Spleen (tissue), 7 donors: ENCODE measurements at regions not wholly inside any gene's neighbourhood (a gene's known extent, or its start where the extent isn't known, plus 50 kb on each side); places are given as distances from the start of the nearest gene placed in this dataset.

ENCODE experiments used
- POLR2A ChIP-seq, 3 donors: fragments of 450-650 bp; IDR thresholded peaks; one replicate each; pipeline ENCODE4 v1.5.1; 2017; ENCODE audit warnings: antibody characterized with exemption in 3 of 3, mild to moderate bottlenecking in 1 of 3
- POLR2AphosphoS5 ChIP-seq, 3 donors: sonication (generic); formaldehyde crosslinking; IDR thresholded peaks; one replicate each; pipeline ENCODE4 v1.5.1; 2017; ENCODE audit warnings: antibody characterized with exemption in 3 of 3
- TF ChIP-seq, protein P1 (sequence below), 11 experiments: fragments of 200-600 bp in 7 of 11; fragments of 450-650 bp in 4 of 11; sonication (generic) in 4 of 11; IDR thresholded peaks in 8 of 11; conservative IDR thresholded peaks in 3 of 11; 1 replicate in 7 of 11; 2 replicates in 4 of 11; pipeline versions ENCODE4 v1.4.0 to v1.8.0; 2016 to 2021; ENCODE audit warnings: antibody characterized with exemption in 11 of 11, inconsistent platforms in 4 of 11, mild to moderate bottlenecking in 1 of 11
- donor health status: DM: no; HTN: no; CAD: no; lungs with moderate emphysema.
- donor health status: DM: no; HTN: no; CAD: no.
- donor health status: DM: no; HTN: no; CAD: no.

DNA sequence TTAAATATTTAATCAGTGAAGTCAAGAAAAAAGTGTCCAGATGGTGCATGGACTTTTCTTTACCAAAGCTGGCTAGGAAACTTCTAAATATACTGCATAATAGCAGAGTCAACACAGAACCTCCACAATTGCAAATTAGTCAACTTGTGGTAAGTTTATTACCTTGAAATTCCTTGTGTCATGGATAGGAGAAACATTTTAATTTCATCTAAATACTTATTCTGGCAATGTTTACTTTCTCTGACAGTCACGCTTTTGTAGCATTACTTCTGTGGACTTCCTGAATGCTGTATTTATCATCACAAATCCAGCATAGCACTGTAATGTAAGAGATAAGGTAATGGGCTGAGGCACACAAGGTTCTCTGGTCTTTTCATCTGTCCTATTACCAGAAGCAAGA lies 2266.1 kb downstream of the PCDH7 start:
- TF ChIP-seq POLR2A (IDR thresholded peaks at IDR 0.05) (no peak), POLR2AphosphoS5 (IDR thresholded peaks at IDR 0.05) (no peak)
- TF ChIP-seq, protein P1, sequence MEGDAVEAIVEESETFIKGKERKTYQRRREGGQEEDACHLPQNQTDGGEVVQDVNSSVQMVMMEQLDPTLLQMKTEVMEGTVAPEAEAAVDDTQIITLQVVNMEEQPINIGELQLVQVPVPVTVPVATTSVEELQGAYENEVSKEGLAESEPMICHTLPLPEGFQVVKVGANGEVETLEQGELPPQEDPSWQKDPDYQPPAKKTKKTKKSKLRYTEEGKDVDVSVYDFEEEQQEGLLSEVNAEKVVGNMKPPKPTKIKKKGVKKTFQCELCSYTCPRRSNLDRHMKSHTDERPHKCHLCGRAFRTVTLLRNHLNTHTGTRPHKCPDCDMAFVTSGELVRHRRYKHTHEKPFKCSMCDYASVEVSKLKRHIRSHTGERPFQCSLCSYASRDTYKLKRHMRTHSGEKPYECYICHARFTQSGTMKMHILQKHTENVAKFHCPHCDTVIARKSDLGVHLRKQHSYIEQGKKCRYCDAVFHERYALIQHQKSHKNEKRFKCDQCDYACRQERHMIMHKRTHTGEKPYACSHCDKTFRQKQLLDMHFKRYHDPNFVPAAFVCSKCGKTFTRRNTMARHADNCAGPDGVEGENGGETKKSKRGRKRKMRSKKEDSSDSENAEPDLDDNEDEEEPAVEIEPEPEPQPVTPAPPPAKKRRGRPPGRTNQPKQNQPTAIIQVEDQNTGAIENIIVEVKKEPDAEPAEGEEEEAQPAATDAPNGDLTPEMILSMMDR (IDR thresholded peaks at IDR 0.05 in 8 of 11, conservative IDR thresholded peaks at IDR 0.05 in 3 of 11), result no peak
